AG04449 (cell line): ENCODE measurements at regions not wholly inside any gene's neighbourhood (a gene's known extent, or its start where the extent isn't known, plus 50 kb on each side); places are given as distances from the start of the nearest gene placed in this dataset.

Source experiments
- CTCF ChIA-PET: fragments of 350-600 bp; formaldehyde crosslinking; extraction: SDS; loops from one replicate; lab custom pipeline; 2021; ENCODE audit warnings: antibody characterized with exemption; lab: Yijun Ruan, JAX
- POLR2A ChIA-PET: fragments of 400-600, 350-600 bp; formaldehyde crosslinking; extraction: SDS; loops from one replicate; lab custom pipeline; 2020; ENCODE audit warnings: antibody characterized with exemption, inconsistent platforms; lab: Yijun Ruan, JAX
- DNase-seq: peaks from one replicate; pipeline ENCODE4 v3.0.0-alpha.2; 2010; ENCODE audit warnings: low read depth, low spot score
- H3K4me3 ChIP-seq: 2 replicates; pipeline ENCODE4 v1.5.1; 2011; ENCODE audit warnings: low read depth, mild to moderate bottlenecking, control low read depth, low read length
- CTCF ChIP-seq: IDR thresholded peaks from one replicate; pipeline ENCODE4 v1.5.1; 2011; ENCODE audit warnings: mild to moderate bottlenecking, moderate library complexity, low read length, control low read depth, inconsistent platforms; ENCODE audit not compliant: insufficient read depth; ENCODE audit errors: missing control alignments

GRCh38 chr13:34114581-34114980, 296.6 kb downstream of the RFC3 start:
- no peak for DNase-seq
- ChIA-PET CTCF (no interaction called here), POLR2A (no interaction called here)
- H3K4me3 ChIP-seq: no peak overlapping the region
- TF ChIP-seq CTCF: no peak

- ChIA-PET POLR2A (no interaction called here), CTCF (no interaction called here)
- no peak for DNase-seq
- H3K4me3 ChIP-seq: no peak overlapping the region
- no peak for TF ChIP-seq CTCF
These were observed 298.7 kb downstream of the RFC3 start for GRCh38 chr13:34116651-34117050.

GRCh38 chr13:34124666-34125306, 306.8 kb downstream of the RFC3 start:
- POLR2A ChIA-PET: no interaction called here
- no peak for DNase-seq
- TF ChIP-seq CTCF: no peak
- CTCF ChIA-PET: no interaction called here
- H3K4me3 ChIP-seq: no peak overlapping the region

- CTCF ChIA-PET: no interaction called here
- TF ChIP-seq CTCF: no peak
- POLR2A ChIA-PET: no interaction called here
- no peak for DNase-seq
- H3K4me3 ChIP-seq: no peak overlapping the region
These were observed 309.6 kb downstream of the RFC3 start for GRCh38 chr13:34127523-34127922.

GRCh38 chr13:34128661-34129060, 310.7 kb downstream of the RFC3 start:
- ChIA-PET POLR2A (no interaction called here), CTCF (no interaction called here)
- H3K4me3 ChIP-seq: no peak overlapping the region
- no peak for TF ChIP-seq CTCF
- DNase-seq: no peak

- POLR2A ChIA-PET: no interaction called here
- TF ChIP-seq CTCF: no peak
- no peak for DNase-seq
- CTCF ChIA-PET: no interaction called here
- no peak overlapping the region for H3K4me3 ChIP-seq
These were observed 311.5 kb downstream of the RFC3 start for GRCh38 chr13:34129436-34129835.
